Common myeloid progenitor, CD34-positive (primary cell): ENCODE measurements at regions not wholly inside any gene's neighbourhood (a gene's known extent, or its start where the extent isn't known, plus 50 kb on each side); places are given as distances from the start of the nearest gene placed in this dataset.
"Not testable (repeated sequence)": the region's sequence is repeated elsewhere in the genome, so short reads cannot be mapped to it uniquely, and the experiment has no call there.

Experiments
- CTCF ChIA-PET: fragments of 350-600 bp; sonication (Branson Sonifier 250); formaldehyde crosslinking; loops from one replicate; lab custom pipeline; 2021; ENCODE audit warnings: antibody characterized with exemption; lab: Charles Lee
- POLR2A ChIA-PET: fragments of 350-600 bp; sonication (Branson Sonifier 250); formaldehyde crosslinking; loops from one replicate; lab custom pipeline; 2021; ENCODE audit warnings: antibody characterized with exemption; lab: Charles Lee
- DNase-seq, 3 donors: peaks; one replicate each; pipeline versions ENCODE4 v3.0.0 to v3.0.0-alpha.2; 2013
- H3K27ac ChIP-seq, 2 experiments: 1 replicate in 1 of 2; 2 replicates in 1 of 2; pipeline ENCODE4 v1.7.0; 2013; ENCODE audit warnings: inconsistent platforms in 2 of 2, low read length in 2 of 2, mild to moderate bottlenecking in 2 of 2, low read depth in 1 of 2, moderate library complexity in 1 of 2; ENCODE audit not compliant: severe bottlenecking in 2 of 2, insufficient read depth in 1 of 2, poor library complexity in 1 of 2
- H3K27me3 ChIP-seq, 5 experiments: replicated peaks in 2 of 5; 1 replicate in 3 of 5; 2 replicates in 2 of 5; pipeline versions ENCODE4 v1.6.1 to v1.7.0; 2013; ENCODE audit warnings: low read length in 4 of 5, mild to moderate bottlenecking in 2 of 5, moderate library complexity in 2 of 5, inconsistent platforms in 1 of 5; ENCODE audit not compliant: insufficient read depth in 5 of 5, control insufficient read depth in 4 of 5
- H3K36me3 ChIP-seq, 4 experiments: 1 replicate in 2 of 4; 2 replicates in 2 of 4; pipeline versions ENCODE4 v1.6.1 to v1.7.0; 2013; ENCODE audit warnings: low read length in 3 of 4, control low read depth in 1 of 4, mild to moderate bottlenecking in 1 of 4; ENCODE audit not compliant: control insufficient read depth in 4 of 4, insufficient read depth in 4 of 4
- H3K4me1 ChIP-seq, 4 experiments: 1 replicate in 3 of 4; 2 replicates in 1 of 4; pipeline versions ENCODE4 v1.6.1 to v1.7.1; 2013; ENCODE audit warnings: low read length in 3 of 4, mild to moderate bottlenecking in 3 of 4, control low read depth in 1 of 4, inconsistent platforms in 1 of 4, moderate library complexity in 1 of 4; ENCODE audit not compliant: control insufficient read depth in 4 of 4, insufficient read depth in 4 of 4; ENCODE audit errors: control extremely low read depth in 1 of 4
- H3K4me3 ChIP-seq, 7 experiments: 1 replicate in 4 of 7; 2 replicates in 3 of 7; pipeline versions ENCODE4 v1.5.1 to v1.7.0; 2013; ENCODE audit warnings: mild to moderate bottlenecking in 7 of 7, low read length in 6 of 7, moderate library complexity in 6 of 7, inconsistent platforms in 2 of 7, low read depth in 2 of 7, control low read depth in 1 of 7; ENCODE audit not compliant: insufficient read depth in 4 of 7, control insufficient read depth in 1 of 7; ENCODE audit errors: extremely low read depth in 1 of 7
- H3K9me3 ChIP-seq, 5 experiments: 1 replicate in 4 of 5; 2 replicates in 1 of 5; pipeline versions ENCODE4 v1.6.1 to v1.7.1; 2013; ENCODE audit warnings: low read length in 4 of 5, mild to moderate bottlenecking in 2 of 5, inconsistent platforms in 1 of 5, low read depth in 1 of 5, moderate library complexity in 1 of 5; ENCODE audit not compliant: control insufficient read depth in 4 of 5, insufficient read depth in 2 of 5; ENCODE audit errors: control extremely low read depth in 1 of 5
- WGBS: methylation state at CpG from one replicate; pipeline ENCODE4 v1.1.5; 2013; ENCODE audit not compliant: insufficient coverage; 5-methylcytosine and 5-hydroxymethylcytosine counted together

DNA sequence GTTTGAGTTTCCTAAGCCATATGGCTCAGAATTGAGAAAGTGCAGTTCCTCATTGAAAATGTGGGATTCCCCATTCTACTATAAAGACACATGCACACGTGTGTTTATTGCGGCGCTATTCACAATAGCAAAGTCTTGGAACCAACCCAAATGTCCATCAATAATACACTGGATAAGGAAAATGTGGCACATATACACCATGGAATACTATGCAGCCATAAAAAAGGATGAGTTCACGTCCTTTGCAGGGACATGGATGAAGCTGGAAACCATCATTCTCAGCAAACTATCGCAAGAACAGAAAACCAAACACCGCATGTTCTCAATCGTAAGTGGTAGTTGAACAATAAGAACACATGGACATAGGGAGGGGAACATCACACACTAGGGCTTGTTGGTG, 154.8 kb downstream of the SEC23IP start:
- H3K27ac ChIP-seq, CTCF ChIA-PET, H3K36me3 ChIP-seq, H3K4me1 ChIP-seq, H3K9me3 ChIP-seq, H3K27me3 ChIP-seq, H3K4me3 ChIP-seq, POLR2A ChIA-PET, DNase-seq: not testable (repeated sequence)
- 100% methylated on average over 2 of the region's 7 CpGs for WGBS

DNA sequence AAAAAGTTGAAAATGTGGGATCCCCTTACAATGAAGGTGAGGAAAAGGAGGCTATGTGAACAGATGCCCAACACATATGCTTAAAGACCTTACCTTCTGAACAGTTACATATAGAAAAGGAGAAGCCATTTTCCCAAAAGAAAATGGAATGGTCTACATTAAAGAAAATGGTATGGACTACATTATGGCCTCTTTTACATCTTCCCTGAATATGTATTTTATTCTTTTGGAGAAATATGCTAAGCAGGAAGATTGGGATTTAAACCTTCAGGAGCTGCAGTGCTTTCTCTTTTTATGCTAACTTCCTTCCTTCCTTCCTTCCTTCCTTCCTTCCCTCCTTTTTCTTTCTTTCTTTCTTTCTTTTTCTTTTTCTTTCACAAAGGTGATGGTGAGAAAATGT, 155.4 kb downstream of the SEC23IP start:
- CTCF ChIA-PET = no interaction called here
- H3K27me3 ChIP-seq = peaks cover 0 to 6% (median 0%) of the 10 kb centered on the region in 5 experiments
- H3K9me3 ChIP-seq = no peaks in the 10 kb centered on the region
- H3K4me3 ChIP-seq = no peak overlapping the region
- DNase-seq = no peak
- no peak overlapping the region for H3K27ac ChIP-seq
- POLR2A ChIA-PET = no interaction called here
- no peaks in the 10 kb centered on the region for H3K4me1 ChIP-seq
- no peaks in the 10 kb centered on the region for H3K36me3 ChIP-seq

DNA sequence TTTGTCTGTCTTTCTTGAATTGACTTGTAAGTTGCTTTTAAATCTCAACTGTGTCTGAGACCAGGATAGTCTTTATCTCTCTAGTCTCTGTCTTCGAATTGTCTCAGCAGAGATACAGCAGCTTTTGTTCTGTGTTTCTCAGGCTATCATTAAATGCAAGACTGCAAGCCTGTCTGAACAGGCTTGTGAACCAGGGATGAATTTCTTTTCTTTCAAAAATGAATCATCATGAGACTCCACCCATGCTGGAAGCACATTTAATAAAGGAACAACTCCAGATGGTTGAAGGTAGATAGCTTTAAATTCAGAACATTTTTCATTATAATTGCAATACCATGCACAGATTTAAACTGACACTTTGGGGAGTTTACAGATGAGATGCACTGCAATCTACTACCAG, 155.9 kb downstream of the SEC23IP start:
- POLR2A ChIA-PET = no interaction called here
- no peak overlapping the region for H3K4me3 ChIP-seq
- 100% methylated on average over 1 of the region's 1 CpG for WGBS
- no peaks in the 10 kb centered on the region for H3K9me3 ChIP-seq
- no peaks in the 10 kb centered on the region for H3K36me3 ChIP-seq
- H3K27me3 ChIP-seq = peaks cover 0 to 9% (median 0%) of the 10 kb centered on the region in 5 experiments
- H3K27ac ChIP-seq = no peak overlapping the region
- no peaks in the 10 kb centered on the region for H3K4me1 ChIP-seq
- CTCF ChIA-PET = no interaction called here
- DNase-seq = no peak

DNA sequence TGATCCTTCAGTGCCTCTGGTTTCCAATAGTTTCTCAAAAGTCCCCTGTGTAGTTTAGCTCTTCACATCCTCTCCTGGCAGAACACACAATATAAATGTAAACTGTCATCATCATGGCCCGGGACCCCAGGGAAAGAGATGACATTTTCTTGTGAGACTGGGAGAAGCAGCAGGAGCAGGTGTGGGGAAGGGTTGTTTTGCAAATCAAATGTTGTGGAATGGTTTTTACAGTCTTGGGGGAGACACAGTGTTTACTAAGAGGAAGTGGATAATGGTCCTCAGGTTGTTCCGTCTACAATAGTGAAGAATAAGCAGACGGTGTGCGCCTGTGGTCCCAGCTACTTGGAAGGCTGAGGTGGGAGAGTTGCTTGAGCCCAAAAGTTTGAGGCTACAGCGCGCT, 159.1 kb downstream of the SEC23IP start:
- Histone ChIP-seq H3K9me3 (no peaks in the 10 kb centered on the region), H3K36me3 (no peaks in the 10 kb centered on the region), H3K27me3 (peaks cover 0 to 9% (median 0%) of the 10 kb centered on the region in 5 experiments), H3K27ac (no peak overlapping the region), H3K4me3 (no peak overlapping the region), H3K4me1 (no peaks in the 10 kb centered on the region)
- 75% methylated on average over 5 of the region's 6 CpGs for WGBS
- ChIA-PET CTCF (interaction anchor here (0.7 kb wide), 1 partner anchor 446 kb away, joined by 4 read pairs; no protein-coding TSS in a partner anchor), POLR2A (no interaction called here)
- no peak for DNase-seq

DNA sequence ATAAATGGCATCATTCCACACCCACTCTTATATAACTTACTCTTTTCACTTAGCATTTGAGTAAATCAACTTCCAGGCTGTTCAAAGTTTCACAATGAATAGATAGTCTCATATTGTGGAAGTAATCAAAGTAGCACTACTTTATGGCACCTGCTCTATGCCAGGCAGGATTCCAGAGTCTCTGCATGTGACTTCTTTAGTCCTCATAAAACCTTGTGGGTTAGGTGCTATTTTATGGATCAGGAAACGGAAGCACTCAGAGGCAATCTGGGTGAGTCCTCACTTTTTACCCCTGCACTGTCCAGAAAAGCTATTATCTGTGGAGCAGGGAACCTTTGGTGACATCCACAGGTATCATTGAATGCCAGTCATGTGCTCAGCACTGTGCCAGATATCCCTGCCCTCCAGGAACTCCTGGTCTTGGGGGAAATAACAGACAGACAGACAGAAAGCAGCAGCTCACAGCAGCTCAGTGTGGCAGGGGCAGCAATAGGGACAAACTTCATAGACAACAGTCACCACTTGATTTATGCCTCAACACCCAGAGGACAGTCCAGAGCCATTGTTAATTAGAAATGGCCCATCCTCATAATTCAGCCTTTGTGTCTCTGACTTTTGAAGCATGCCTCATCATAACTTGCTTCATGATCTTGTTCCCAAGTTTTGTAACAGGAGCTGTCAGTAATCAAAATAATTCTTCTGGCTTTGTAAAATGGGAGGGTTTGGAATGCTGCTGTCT, 160.6 kb downstream of the SEC23IP start:
- ChIA-PET CTCF (no interaction called here), POLR2A (no interaction called here)
- DNase-seq = no peak
- peaks cover 0 to 9% (median 0%) of the 10 kb centered on the region in 5 experiments for H3K27me3 ChIP-seq
- 71% methylated on average over 1 of the region's 1 CpG for WGBS
- no peak overlapping the region for H3K27ac ChIP-seq
- no peaks in the 10 kb centered on the region for H3K4me1 ChIP-seq
- H3K9me3 ChIP-seq = no peaks in the 10 kb centered on the region
- H3K36me3 ChIP-seq = no peaks in the 10 kb centered on the region
- no peak overlapping the region for H3K4me3 ChIP-seq

DNA sequence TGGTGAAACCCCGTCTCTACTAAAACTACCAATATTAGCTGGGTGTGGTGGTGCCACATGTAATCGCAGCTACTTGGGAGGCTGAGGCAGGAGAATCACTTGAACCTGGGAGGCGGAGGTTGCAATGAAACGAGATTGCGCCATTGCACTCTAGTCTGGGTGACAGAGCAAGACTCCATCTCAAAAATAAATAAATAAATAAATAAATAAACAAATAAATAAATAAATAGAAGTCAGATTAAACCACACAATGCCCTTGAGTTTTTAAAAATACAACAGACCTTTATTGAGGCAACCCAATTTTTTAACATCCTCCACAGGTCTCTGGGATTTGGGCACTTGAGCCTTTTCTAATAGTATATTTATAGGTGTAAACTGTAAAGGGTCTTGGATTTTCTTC, 167.3 kb downstream of the SEC23IP start:
- 100% methylated on average over 1 of the region's 5 CpGs for WGBS
- H3K27ac ChIP-seq, DNase-seq, POLR2A ChIA-PET, H3K36me3 ChIP-seq, H3K4me1 ChIP-seq, H3K9me3 ChIP-seq, H3K27me3 ChIP-seq, H3K4me3 ChIP-seq: not testable (repeated sequence)
- CTCF ChIA-PET = interaction anchor here (1.0 kb wide), 1 partner anchor 9 kb away, joined by 3 read pairs; no protein-coding TSS in a partner anchor

DNA sequence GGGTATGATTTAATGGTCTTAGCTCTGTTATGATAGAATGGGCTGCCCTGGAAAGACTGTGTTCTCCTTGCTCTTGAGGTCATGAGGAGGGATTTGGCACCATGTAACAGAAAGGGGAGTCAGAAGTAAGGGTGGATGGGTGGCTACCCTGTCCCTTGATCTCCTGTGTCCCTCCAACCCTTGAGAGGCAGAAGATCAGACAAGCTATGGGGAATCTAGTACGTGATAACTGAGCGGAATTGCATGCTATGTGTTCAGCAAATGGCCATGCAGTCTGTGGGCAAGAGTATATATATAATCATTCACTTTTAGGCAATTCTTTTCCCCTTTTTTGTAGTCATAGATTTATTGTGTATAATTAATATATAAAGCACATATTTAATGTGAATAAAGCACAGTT, 174.9 kb downstream of the SEC23IP start:
- Histone ChIP-seq H3K36me3 (no peaks in the 10 kb centered on the region), H3K4me3 (no peak overlapping the region), H3K9me3 (peaks cover 0 to 12% (median 0%) of the 10 kb centered on the region in 5 experiments), H3K27ac (no peak overlapping the region), H3K27me3 (peaks cover 0 to 5% (median 2%) of the 10 kb centered on the region in 5 experiments), H3K4me1 (no peaks in the 10 kb centered on the region)
- CTCF ChIA-PET = no interaction called here
- POLR2A ChIA-PET = no interaction called here
- no CpG with 5 or more reads among the region's 2 CpGs for WGBS
- DNase-seq = no peak
